ENCODE measurements at regions not wholly inside any gene's neighbourhood (a gene's known extent, or its start where the extent isn't known, plus 50 kb on each side); places are given as distances from the start of the nearest gene placed in this dataset.

GRCh38 chr11:92346220-92346619, 121.6 kb downstream of the FAT3 start:
- Histone ChIP-seq H3F3A (ENCODE audit: low read depth) (no peaks in the 10 kb centered on the region), H2AFZ (replicated peaks) (no peak overlapping the region), H3K27me3 (no peaks in the 10 kb centered on the region), H3K27ac (no peak overlapping the region), H3K79me2 (ENCODE audit: low read depth) (no peaks in the 10 kb centered on the region), H3K4me1 (peaks cover 13% of the 10 kb centered on the region), H4K20me1 (ENCODE audit: low read depth) (no peaks in the 10 kb centered on the region), H3K9me3 (ENCODE audit: low read depth) (no peaks in the 10 kb centered on the region), H3K4me2 (no peak overlapping the region), H3K4me3 (no peak overlapping the region), H3K36me3 (no peaks in the 10 kb centered on the region), H3K9ac (no peak overlapping the region)
- DNase-seq (ENCODE audit: low spot score): no peak
- Mint-ChIP-seq H3K27me3 (ENCODE audit: insufficient read depth, low read depth) (no peaks in the 10 kb centered on the region), H3K4me3 (no peak overlapping the region), H3K36me3 (no peaks in the 10 kb centered on the region), H3K9me3 (no peaks in the 10 kb centered on the region), H3K4me1 (peaks cover 28% of the 10 kb centered on the region), H3K27ac (no peak overlapping the region)
- no peak for TF ChIP-seq CTCF (IDR thresholded peaks at IDR 0.05)
- TF ChIP-seq EZH2 (IDR thresholded peaks at IDR 0.05): no peak
- TF ChIP-seq EZH2phosphoT487 (IDR thresholded peaks at IDR 0.05): no peak

GRCh38 chr11:92347454-92347853, 122.8 kb downstream of the FAT3 start:
- no peak overlapping the region for H3K27ac Mint-ChIP-seq
- no peak overlapping the region for H3K27ac ChIP-seq

GRCh38 chr11:92349486-92350156, 125.0 kb downstream of the FAT3 start:
- Histone ChIP-seq H3K27me3 (no peaks in the 10 kb centered on the region), H3K9me3 (ENCODE audit: low read depth) (no peaks in the 10 kb centered on the region), H3K79me2 (ENCODE audit: low read depth) (no peaks in the 10 kb centered on the region), H3K4me1 (peaks cover 13% of the 10 kb centered on the region), H3K36me3 (no peaks in the 10 kb centered on the region), H3K9ac (no peak overlapping the region), H2AFZ (replicated peaks) (no peak overlapping the region), H3K27ac (no peak overlapping the region), H3F3A (ENCODE audit: low read depth) (no peaks in the 10 kb centered on the region), H4K20me1 (ENCODE audit: low read depth) (no peaks in the 10 kb centered on the region), H3K4me2 (no peak overlapping the region), H3K4me3 (no peak overlapping the region)
- H3K27ac Mint-ChIP-seq: no peak overlapping the region
- DNase-seq (ENCODE audit: low spot score): no peak
- TF ChIP-seq CTCF (IDR thresholded peaks at IDR 0.05) (no peak), EZH2 (IDR thresholded peaks at IDR 0.05) (no peak), EZH2phosphoT487 (IDR thresholded peaks at IDR 0.05) (no peak)
- H3K4me3 Mint-ChIP-seq: no peak overlapping the region
- H3K4me1 Mint-ChIP-seq: peaks cover 33% of the 10 kb centered on the region
- peaks cover 16% of the 10 kb centered on the region for H3K36me3 Mint-ChIP-seq
- no peaks in the 10 kb centered on the region for H3K9me3 Mint-ChIP-seq
- H3K27me3 Mint-ChIP-seq (ENCODE audit: insufficient read depth, low read depth): no peaks in the 10 kb centered on the region

More at GRCh38 chr11:92347454-92347853, 122.8 kb downstream of the FAT3 start:
- H3K36me3 ChIP-seq: no peaks in the 10 kb centered on the region
- Mint-ChIP-seq H3K36me3 (peaks cover 5% of the 10 kb centered on the region), H3K27me3 (ENCODE audit: insufficient read depth, low read depth) (no peaks in the 10 kb centered on the region), H3K9me3 (no peaks in the 10 kb centered on the region), H3K4me3 (no peak overlapping the region), H3K4me1 (peaks cover 28% of the 10 kb centered on the region)
- H3K27me3 ChIP-seq: no peaks in the 10 kb centered on the region
- no peaks in the 10 kb centered on the region for H4K20me1 ChIP-seq (ENCODE audit: low read depth)
- no peaks in the 10 kb centered on the region for H3K9me3 ChIP-seq (ENCODE audit: low read depth)
- H3K4me3 ChIP-seq: no peak overlapping the region
- no peaks in the 10 kb centered on the region for H3F3A ChIP-seq (ENCODE audit: low read depth)
- H3K4me1 ChIP-seq: peaks cover 13% of the 10 kb centered on the region
- H3K4me2 ChIP-seq: no peak overlapping the region
- TF ChIP-seq EZH2phosphoT487 (IDR thresholded peaks at IDR 0.05) (no peak), EZH2 (IDR thresholded peaks at IDR 0.05) (no peak), CTCF (IDR thresholded peaks at IDR 0.05) (no peak)
- no peaks in the 10 kb centered on the region for H3K79me2 ChIP-seq (ENCODE audit: low read depth)
- DNase-seq (ENCODE audit: low spot score): no peak
- no peak overlapping the region for H3K9ac ChIP-seq
- no peak overlapping the region for H2AFZ ChIP-seq (replicated peaks)
